ENCODE measurements at regions not wholly inside any gene's neighbourhood (a gene's known extent, or its start where the extent isn't known, plus 50 kb on each side); places are given as distances from the start of the nearest gene placed in this dataset.

GRCh38 chrX:39307488-39307887, 506.2 kb downstream of the MID1IP1 start:
- TF ChIP-seq CTCF (conservative IDR thresholded peaks at IDR 0.05; ENCODE audit: low read depth, low read length) = no peak
- no peak for TF ChIP-seq FOS (IDR thresholded peaks at IDR 0.05; ENCODE audit: low read depth, low read length)
- no peak for TF ChIP-seq USF2 (IDR thresholded peaks at IDR 0.05; ENCODE audit: low read depth, low read length)

All from IMR-90 (cell line).